Panc1 (cell line): ENCODE measurements at regions not wholly inside any gene's neighbourhood (a gene's known extent, or its start where the extent isn't known, plus 50 kb on each side); places are given as distances from the start of the nearest gene placed in this dataset.

ENCODE experiments used
- ATAC-seq: fragments of 200-7000 bp; cut with Tn5 transposase; 2 replicates; pipeline ENCODE4 v1.9.1; 2020; ENCODE audit warnings: mild to moderate bottlenecking, moderate library complexity
- BruUV-seq: library from RNA; stranded (reverse); fragments of 400-500 nt; replicated peaks from 2 replicates; lab custom pipeline; 2021; lab: Mats Ljungman, UMichigan
- CTCF ChIA-PET: fragments of 300-600 bp; sonication (Branson Sonifier 250); formaldehyde crosslinking; loops from one replicate; lab custom pipeline; 2022; ENCODE audit warnings: antibody characterized with exemption; lab: Charles Lee
- POLR2A ChIA-PET: fragments of 300-600 bp; sonication (Branson Sonifier 250); formaldehyde crosslinking; loops from one replicate; lab custom pipeline; 2022; ENCODE audit warnings: antibody characterized with exemption; lab: Charles Lee
- DNase-seq: peaks from one replicate; pipeline ENCODE4 v3.0.0-alpha.2; 2010; ENCODE audit warnings: low read depth, low spot score
- H3K27ac ChIP-seq: 2 replicates; pipeline ENCODE4 v1.5.1; 2011; ENCODE audit warnings: mild to moderate bottlenecking, low read length, inconsistent platforms
- H3K27me3 ChIP-seq: fragments of 200-500 bp; sonication (Bioruptor generic); 2 replicates; pipeline ENCODE4 v1.6.0; 2014; ENCODE audit warnings: low read length, inconsistent platforms; ENCODE audit not compliant: control insufficient read depth, insufficient read depth
- H3K36me3 ChIP-seq: fragments of 200-500 bp; sonication (Bioruptor generic); 2 replicates; pipeline ENCODE4 v1.5.1; 2014; ENCODE audit warnings: inconsistent platforms, mild to moderate bottlenecking, low read length, moderate library complexity; ENCODE audit not compliant: control insufficient read depth, insufficient read depth
- H3K4me1 ChIP-seq: 2 replicates; pipeline ENCODE4 v1.5.1; 2011; ENCODE audit warnings: inconsistent platforms, mild to moderate bottlenecking, low read length, moderate library complexity; ENCODE audit not compliant: control insufficient read depth, insufficient read depth
- H3K4me3 ChIP-seq, 2 experiments: 2 replicates each; pipeline ENCODE4 v1.5.1; 2011 to 2012; ENCODE audit warnings: low read depth in 2 of 2, low read length in 2 of 2, mild to moderate bottlenecking in 2 of 2, inconsistent platforms in 1 of 2, moderate library complexity in 1 of 2
- H3K9me3 ChIP-seq: fragments of 200-500 bp; sonication (Bioruptor generic); 2 replicates; pipeline ENCODE4 v1.5.1; 2014; ENCODE audit warnings: low read depth, mild to moderate bottlenecking, inconsistent platforms, low read length, moderate library complexity; ENCODE audit not compliant: control insufficient read depth, insufficient read depth
- POLR2AphosphoS5 ChIP-seq: IDR thresholded peaks from 2 replicates; pipeline ENCODE4 v1.6.1; 2012; ENCODE audit warnings: mild to moderate bottlenecking, low read depth, low read length, moderate library complexity
- SIN3A ChIP-seq: IDR thresholded peaks from 2 replicates; pipeline ENCODE4 v1.6.1; 2012; ENCODE audit warnings: low read depth, mild to moderate bottlenecking, low read length, moderate library complexity, borderline replicate concordance; ENCODE audit not compliant: insufficient read depth
- TCF7L2 ChIP-seq: IDR thresholded peaks from 2 replicates; pipeline ENCODE4 v1.6.1; 2011; ENCODE audit warnings: mild to moderate bottlenecking, low read depth, low read length, inconsistent platforms
- in situ Hi-C: cut with HindIII; loops from 2 replicates; pipeline ENCODE4 v1.10.0; 2016; ENCODE audit warnings: low sequenced_read_pairs, low pct_unique_long_range_greater_than_20kb
- intact Hi-C: fragments of 100-400 bp; cut with micrococcal nuclease; formaldehyde crosslinking; loops from one replicate; pipeline ENCODE4 v1.10.0; 2022; ENCODE audit not compliant: unreplicated experiment
- TF ChIP-seq, protein P1 (sequence below): fragments of 450-650 bp; IDR thresholded peaks from 2 replicates; pipeline ENCODE4 v1.5.1; 2017; ENCODE audit warnings: mild to moderate bottlenecking
- TF ChIP-seq, protein P2 (sequence below), 2 experiments: IDR thresholded peaks; 2 replicates each; pipeline ENCODE4 v1.6.1; 2011 to 2012; ENCODE audit warnings: low read depth in 2 of 2, control low read depth in 1 of 2, low read length in 1 of 2, mild to moderate bottlenecking in 1 of 2, moderate library complexity in 1 of 2; ENCODE audit not compliant: insufficient read depth in 1 of 2

DNA sequence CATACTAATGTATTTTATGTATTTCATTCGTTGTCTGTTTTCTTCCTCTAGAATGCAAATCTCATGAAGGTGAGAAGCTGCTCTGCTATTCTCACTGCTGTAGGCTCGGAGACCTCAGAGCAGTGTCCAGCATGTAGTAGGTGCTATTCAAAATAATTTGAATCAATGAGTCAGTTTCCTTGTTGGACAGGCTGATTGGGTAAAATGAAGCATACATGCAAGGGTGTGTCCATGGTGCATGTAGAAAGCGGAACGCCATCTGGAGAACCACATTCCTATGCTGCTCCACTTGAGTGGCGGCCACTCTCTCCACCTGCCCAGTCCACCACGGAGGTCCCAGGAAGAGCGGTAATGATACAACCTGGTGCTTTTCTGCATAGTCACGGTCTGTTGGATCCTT is 412.1 kb downstream of the QKI start:
- H3K27me3 ChIP-seq = peaks cover 6% of the 10 kb centered on the region
- DNase-seq = no peak
- ChIA-PET POLR2A (no interaction called here), CTCF (no interaction called here)
- TF ChIP-seq, protein P1, sequence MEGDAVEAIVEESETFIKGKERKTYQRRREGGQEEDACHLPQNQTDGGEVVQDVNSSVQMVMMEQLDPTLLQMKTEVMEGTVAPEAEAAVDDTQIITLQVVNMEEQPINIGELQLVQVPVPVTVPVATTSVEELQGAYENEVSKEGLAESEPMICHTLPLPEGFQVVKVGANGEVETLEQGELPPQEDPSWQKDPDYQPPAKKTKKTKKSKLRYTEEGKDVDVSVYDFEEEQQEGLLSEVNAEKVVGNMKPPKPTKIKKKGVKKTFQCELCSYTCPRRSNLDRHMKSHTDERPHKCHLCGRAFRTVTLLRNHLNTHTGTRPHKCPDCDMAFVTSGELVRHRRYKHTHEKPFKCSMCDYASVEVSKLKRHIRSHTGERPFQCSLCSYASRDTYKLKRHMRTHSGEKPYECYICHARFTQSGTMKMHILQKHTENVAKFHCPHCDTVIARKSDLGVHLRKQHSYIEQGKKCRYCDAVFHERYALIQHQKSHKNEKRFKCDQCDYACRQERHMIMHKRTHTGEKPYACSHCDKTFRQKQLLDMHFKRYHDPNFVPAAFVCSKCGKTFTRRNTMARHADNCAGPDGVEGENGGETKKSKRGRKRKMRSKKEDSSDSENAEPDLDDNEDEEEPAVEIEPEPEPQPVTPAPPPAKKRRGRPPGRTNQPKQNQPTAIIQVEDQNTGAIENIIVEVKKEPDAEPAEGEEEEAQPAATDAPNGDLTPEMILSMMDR = no peak
- TF ChIP-seq POLR2AphosphoS5 (no peak), TCF7L2 (no peak), SIN3A (no peak)
- TF ChIP-seq, protein P2, sequence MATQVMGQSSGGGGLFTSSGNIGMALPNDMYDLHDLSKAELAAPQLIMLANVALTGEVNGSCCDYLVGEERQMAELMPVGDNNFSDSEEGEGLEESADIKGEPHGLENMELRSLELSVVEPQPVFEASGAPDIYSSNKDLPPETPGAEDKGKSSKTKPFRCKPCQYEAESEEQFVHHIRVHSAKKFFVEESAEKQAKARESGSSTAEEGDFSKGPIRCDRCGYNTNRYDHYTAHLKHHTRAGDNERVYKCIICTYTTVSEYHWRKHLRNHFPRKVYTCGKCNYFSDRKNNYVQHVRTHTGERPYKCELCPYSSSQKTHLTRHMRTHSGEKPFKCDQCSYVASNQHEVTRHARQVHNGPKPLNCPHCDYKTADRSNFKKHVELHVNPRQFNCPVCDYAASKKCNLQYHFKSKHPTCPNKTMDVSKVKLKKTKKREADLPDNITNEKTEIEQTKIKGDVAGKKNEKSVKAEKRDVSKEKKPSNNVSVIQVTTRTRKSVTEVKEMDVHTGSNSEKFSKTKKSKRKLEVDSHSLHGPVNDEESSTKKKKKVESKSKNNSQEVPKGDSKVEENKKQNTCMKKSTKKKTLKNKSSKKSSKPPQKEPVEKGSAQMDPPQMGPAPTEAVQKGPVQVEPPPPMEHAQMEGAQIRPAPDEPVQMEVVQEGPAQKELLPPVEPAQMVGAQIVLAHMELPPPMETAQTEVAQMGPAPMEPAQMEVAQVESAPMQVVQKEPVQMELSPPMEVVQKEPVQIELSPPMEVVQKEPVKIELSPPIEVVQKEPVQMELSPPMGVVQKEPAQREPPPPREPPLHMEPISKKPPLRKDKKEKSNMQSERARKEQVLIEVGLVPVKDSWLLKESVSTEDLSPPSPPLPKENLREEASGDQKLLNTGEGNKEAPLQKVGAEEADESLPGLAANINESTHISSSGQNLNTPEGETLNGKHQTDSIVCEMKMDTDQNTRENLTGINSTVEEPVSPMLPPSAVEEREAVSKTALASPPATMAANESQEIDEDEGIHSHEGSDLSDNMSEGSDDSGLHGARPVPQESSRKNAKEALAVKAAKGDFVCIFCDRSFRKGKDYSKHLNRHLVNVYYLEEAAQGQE (IDR thresholded peaks at IDR 0.05; ENCODE audit: insufficient read depth in 1 of 2, low read depth in 2 of 2, low read length in 1 of 2) = no peak
- no peaks in the 10 kb centered on the region for H3K9me3 ChIP-seq
- H3K4me1 ChIP-seq = no peaks in the 10 kb centered on the region
- intact Hi-C loops (no loop called here), in situ Hi-C loops (no loop called here)
- BruUV-seq = no TSS peak
- no peaks in the 10 kb centered on the region for H3K36me3 ChIP-seq
- no peak overlapping the region for H3K27ac ChIP-seq
- no peak overlapping the region for H3K4me3 ChIP-seq
- ATAC-seq = no peak

DNA sequence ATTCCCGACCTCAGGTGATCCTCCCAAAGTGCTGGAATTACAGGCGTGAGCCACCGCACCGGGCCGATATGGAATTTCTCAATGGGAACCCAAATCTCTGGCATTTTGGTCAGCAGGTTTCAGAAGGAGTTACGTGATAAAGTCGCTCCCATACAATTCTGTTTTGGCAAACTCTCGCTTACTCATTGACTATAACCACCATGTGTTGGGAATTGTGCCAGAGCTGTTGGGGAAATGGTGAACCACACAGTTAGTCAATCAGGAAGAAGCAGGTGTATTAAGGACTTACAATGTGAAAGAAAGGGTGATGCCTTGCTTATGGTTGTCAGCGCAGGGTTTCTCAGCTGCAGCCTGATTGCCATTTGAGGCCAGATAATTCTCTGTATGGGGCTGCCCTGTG is 410.5 kb downstream of the QKI start:
- H3K4me3 ChIP-seq = no peak overlapping the region
- DNase-seq = no peak
- CTCF ChIA-PET = no interaction called here
- no peaks in the 10 kb centered on the region for H3K4me1 ChIP-seq
- in situ Hi-C loops (no loop called here), intact Hi-C loops (no loop called here)
- BruUV-seq = no TSS peak
- H3K27ac ChIP-seq = no peak overlapping the region
- POLR2A ChIA-PET = no interaction called here
- no peaks in the 10 kb centered on the region for H3K36me3 ChIP-seq
- no peaks in the 10 kb centered on the region for H3K9me3 ChIP-seq
- no peak for ATAC-seq
- H3K27me3 ChIP-seq = peaks cover 6% of the 10 kb centered on the region
- no peak for TF ChIP-seq POLR2AphosphoS5
- TF ChIP-seq, protein P2 (IDR thresholded peaks at IDR 0.05; ENCODE audit: insufficient read depth in 1 of 2, low read depth in 2 of 2, low read length in 1 of 2) = no peak
- TF ChIP-seq, protein P1 = no peak
- no peak for TF ChIP-seq SIN3A
- no peak for TF ChIP-seq TCF7L2
